H4 (cell line): ENCODE measurements at regions not wholly inside any gene's neighbourhood (a gene's known extent, or its start where the extent isn't known, plus 50 kb on each side); places are given as distances from the start of the nearest gene placed in this dataset.

ENCODE experiments used
- DNase-seq: peaks from one replicate; pipeline ENCODE4 v3.0.0-alpha.2; 2015; ENCODE audit warnings: low spot score

GRCh38 chr5:5953584-5954274 is 424.6 kb downstream of the MED10 start:
- DNase-seq, result no peak

GRCh38 chr5:5951953-5952352 is 426.4 kb downstream of the MED10 start:
- no peak for DNase-seq

- DNase-seq, result no peak
Observed at GRCh38 chr5:5950658-5951057, 427.7 kb downstream of the MED10 start.

GRCh38 chr5:5941486-5941885 is 436.9 kb downstream of the MED10 start:
- no peak for DNase-seq

GRCh38 chr5:5939759-5940370 is 438.5 kb downstream of the MED10 start:
- DNase-seq, result no peak

GRCh38 chr5:5933651-5934050 is 444.7 kb downstream of the MED10 start:
- no peak for DNase-seq

- DNase-seq, result no peak
Observed at GRCh38 chr5:5932824-5933223, 445.5 kb downstream of the MED10 start.

DNA sequence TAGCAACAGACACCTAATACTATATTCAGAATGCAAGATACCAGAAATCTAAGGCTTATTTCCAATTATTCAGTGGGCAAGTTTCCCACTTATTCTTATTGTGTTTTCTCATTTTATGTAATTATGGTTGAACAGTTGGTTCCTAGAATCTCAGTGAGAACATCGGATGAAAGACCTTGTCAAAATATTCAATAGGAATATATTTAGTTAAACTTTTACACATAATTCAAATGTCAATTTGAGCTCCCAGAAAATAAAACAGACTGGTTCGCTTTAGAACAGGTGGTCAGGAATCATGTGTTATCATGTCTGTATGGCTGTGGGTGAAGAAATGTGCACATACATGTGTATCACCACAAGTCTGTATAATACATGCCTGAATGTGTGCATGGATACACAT is 447.8 kb downstream of the MED10 start:
- DNase-seq, result no peak

- DNase-seq, result no peak
Observed at GRCh38 chr5:5929291-5930020, 448.9 kb downstream of the MED10 start.

GRCh38 chr5:5925191-5925590 is 453.2 kb downstream of the MED10 start:
- no peak for DNase-seq

- DNase-seq, result no peak
Observed at GRCh38 chr5:5919411-5919810, 458.9 kb downstream of the MED10 start.

DNA sequence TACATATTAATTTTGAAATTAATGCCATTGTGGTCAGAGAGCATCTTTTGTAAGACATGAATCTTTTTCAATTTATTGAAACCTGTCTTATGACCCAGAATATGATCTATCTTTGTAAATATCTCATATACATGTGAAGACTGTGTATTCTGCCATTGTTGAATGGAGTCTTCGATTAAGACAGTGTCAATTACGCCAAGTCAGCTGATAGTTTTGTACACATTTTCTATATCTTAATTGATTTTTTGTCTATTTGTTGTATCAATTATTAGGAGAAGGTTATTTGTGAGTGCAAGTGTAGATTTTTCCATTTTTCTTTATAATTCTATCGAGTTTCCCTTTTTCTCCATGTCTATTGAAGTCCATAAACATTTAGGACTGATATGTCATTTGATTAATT is 471.6 kb downstream of the MED10 start:
- DNase-seq, result no peak

GRCh38 chr5:5905186-5905585 is 473.2 kb downstream of the MED10 start:
- no peak for DNase-seq

- DNase-seq, result no peak
Observed at GRCh38 chr5:5904113-5904512, 474.2 kb downstream of the MED10 start.

GRCh38 chr5:5902678-5903646 is 475.4 kb downstream of the MED10 start:
- DNase-seq, result no peak

DNA sequence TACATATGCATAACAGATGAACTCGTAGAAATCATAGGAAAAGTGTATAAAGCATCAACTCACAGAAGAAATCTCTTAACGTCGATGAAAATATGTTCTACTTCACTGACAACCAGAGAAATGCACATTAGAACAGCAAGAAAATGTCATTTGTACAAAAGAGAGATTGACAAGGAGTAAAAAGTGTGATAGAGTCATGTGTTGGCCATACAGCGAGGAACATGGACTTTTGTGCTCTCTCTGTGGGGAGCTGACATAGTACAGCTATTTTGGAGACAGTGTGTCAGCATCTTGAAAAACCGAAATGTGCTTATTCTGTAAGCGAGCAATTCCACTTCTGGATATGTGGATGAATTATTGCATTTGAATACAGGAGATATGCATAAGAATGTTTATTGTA is 477.9 kb downstream of the ICE1 start:
- no peak for DNase-seq

- DNase-seq, result no peak
Observed at GRCh38 chr5:5899716-5900115, 477.2 kb downstream of the ICE1 start.

GRCh38 chr5:5888284-5888683 is 465.8 kb downstream of the ICE1 start:
- DNase-seq, result no peak

- DNase-seq, result no peak
Observed at GRCh38 chr5:5887833-5888232, 465.4 kb downstream of the ICE1 start.

- DNase-seq, result no peak
Observed at GRCh38 chr5:5886812-5887486, 464.5 kb downstream of the ICE1 start.

DNA sequence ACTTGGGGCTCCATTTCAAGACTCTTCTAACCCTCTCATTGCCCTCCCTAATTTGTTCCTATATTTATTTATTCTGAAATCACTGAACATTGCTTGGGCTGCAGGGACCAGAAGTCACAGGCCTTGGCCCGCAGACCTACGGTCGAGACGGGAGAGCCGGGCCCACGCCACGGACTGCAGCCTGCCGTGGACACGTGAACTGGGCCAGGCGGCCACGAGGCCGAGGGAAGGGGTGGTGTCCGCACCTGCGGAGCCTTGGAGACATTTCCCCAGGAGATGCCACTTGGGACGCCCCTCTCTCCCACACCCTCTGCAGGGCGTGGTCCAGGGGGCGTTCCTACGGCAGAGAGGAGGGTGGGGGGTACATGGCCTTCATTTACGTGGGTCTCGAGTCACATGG is 463.9 kb downstream of the ICE1 start:
- no peak for DNase-seq
